NCI-H187 (cell line): ENCODE measurements at regions not wholly inside any gene's neighbourhood (a gene's known extent, or its start where the extent isn't known, plus 50 kb on each side); places are given as distances from the start of the nearest gene placed in this dataset.
"Not testable (repeated sequence)": the region's sequence is repeated elsewhere in the genome, so short reads cannot be mapped to it uniquely, and the experiment has no call there.

Experiments used
- DNase-seq, 2 experiments: peaks; one replicate each; lab custom pipeline; 2025; lab: John Stamatoyannopoulos, UW

DNA sequence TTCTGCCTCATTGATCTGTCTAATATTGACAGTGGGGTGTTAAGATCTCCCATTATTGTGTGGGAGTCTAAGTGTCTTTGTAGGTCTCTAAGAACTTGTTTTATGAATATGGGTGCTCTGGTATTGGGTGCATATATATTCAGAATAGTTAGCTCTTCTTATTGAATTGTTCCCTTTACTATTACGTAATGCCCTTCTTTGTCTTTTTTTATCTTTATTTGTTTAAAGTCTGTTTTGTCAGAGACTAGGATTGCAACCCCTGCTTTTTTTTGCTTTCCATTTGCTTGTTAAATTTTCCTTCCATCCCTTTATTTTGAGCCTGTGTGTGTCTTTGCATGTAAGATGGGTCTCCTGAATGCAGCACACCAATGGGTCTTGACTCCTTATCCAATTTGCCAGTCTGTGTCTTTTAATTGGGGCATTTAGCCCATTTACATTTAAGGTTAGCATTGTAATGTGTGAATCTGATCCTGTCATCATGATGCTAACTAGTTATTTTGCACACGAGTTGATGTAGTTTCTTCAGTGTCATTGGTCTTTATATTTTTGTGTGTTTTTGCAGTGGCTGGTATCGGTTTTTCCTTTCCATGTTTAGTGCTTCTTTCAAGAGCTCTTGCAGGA, 1126.0 kb upstream of the TMEM132C start:
- DNase-seq = not testable (repeated sequence)

DNA sequence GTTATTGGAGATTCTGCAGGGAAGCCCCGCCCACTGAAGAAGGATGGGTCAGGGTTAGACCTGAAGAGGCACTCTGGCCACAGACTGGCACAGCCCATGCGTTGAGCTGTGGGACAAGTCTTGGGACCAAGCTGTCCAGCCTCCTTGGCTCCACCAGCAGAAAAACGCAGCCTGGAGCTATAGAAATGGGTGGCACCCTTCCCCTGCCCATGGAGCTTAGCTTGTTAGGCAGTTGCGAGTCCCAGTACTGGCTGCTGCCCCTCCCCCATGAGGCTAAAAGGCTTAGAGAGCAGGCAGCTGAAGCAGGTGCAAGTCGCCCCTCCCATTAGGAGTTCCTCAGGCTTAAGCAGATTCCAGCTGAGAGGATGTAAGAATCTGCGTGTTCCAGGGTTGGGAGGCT, 1124.0 kb upstream of the TMEM132C start:
- peak in 1 of 2 experiments; percentile 75 for DNase-seq

- DNase-seq = no peak
These were observed 1122.2 kb upstream of the TMEM132C start for GRCh38 chr12:127144770-127145169.

DNA sequence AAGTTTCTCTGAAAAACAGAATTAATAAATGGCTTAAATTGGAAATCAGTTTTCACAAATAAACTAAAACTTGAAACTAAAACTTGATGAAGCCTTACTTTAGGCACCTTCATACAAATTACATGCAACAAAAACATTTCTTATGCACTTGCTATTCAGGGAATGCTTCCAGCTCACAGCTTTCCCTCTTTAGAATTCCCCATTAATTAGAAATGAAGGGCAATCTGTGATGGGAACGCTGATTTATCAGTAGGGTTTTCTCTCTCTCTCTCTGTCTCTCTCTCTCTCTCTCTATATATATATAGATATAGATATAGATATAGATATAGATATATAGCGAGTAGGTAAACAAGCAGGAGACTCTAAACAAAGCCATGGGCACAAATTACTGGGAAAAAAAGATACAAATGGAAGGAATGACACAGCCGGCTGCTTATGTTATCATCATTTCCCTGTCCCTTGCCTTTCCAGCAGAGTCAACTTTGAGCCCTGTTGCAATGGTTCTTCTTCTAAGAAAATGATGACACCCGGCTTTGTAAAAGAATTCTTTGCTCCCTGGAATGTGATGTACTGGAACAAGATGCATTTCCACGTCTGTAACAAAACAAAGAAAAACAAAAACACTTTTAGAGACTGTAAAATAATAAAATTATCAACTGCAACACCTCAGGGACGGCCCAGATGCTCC, 1121.6 kb upstream of the TMEM132C start:
- DNase-seq = no peak

DNA sequence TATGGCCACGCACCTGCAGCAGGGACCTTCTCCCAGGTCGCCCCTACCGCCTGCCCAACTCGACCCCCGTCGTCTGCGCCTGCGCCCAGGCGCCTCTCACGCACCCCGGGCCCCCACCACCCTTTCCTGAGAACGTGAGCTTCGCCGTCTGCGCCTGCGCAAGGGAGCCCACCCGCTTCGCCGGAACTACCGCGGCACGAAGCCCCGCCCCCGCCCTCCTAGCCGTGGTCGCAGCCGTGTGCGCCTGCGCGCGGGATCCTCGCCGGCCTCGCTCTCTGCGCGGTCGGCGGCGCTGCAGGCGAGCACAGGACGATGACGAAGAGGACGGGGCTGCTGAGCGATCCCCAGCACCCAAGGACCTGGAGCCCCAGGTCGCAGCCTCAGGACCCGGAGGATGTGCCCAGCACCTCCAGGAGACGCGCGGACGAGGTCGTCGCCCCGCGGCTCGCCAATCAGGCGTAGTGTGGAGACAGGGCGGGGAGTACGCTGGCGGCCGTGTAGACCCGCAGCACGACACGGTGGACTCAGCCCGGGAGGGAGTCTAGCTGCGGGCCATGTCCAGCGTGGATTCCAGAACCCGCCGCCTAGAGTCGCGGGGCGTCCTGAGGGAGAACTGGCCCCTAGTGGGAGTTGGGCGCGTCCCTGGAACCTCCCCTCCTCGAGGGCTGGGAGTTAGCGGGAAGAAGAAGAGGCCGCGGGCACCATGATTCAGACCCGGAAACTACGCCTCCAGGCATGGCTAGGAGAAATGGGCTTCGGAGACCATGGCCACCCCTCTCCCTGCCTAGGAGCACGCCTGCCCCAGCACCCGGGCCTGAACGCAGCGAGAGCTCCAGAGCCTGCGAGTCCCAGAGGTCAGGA, 1120.8 kb upstream of the TMEM132C start:
- peak; percentile 49 to 55 for DNase-seq

DNA sequence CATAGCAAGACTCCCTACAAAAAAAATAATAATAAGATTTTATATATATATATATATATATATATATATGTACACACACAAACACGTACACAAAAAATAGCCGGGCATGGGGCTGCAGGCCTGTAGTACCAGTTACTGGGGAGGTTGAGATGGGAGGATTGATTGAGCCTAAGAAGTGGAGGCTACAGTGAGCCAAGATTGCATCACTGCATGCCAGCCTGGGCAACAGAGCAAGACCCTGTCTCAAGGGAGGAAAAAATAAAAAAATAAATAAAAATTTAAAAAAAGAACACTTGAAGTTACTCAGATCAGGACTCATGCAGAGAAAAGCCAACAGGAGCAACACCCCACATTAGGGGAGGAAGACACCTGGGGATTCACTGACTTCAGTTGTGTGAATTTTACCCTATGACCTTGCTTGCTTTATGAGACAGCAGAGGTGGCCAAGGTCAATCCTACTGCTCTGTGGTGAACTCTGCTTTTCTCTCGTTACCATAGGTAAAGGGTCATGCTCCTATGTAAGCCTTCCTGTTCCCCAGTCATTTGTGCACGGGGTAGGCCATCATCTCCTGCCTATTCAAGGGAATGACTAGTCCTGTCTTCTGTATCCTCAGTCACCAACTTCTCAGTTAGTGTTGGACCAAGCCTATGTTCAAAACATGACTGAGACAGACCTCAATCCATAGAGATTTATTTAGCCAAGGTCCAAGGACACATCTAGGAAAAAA, 1119.8 kb upstream of the TMEM132C start:
- no peak for DNase-seq

DNA sequence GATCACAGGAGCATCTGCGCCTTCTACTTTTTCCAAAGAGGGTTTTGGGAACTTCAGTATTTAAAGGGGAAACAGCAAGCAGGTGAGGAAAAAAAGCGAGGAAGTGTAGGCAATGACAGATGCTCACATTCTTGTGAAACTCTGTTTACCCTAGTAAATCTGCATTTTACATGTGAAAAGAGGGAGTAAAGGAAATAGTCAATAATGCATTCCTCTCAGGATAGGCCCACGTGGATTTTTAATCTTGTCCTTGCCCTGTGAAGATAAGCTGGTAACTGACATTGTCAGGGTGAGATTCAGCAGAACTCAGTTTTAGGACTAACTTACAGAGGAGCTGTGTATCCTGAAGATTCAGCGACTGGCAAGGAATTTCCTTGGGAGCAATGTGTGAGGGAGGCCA, 1119.2 kb upstream of the TMEM132C start:
- no peak for DNase-seq

DNA sequence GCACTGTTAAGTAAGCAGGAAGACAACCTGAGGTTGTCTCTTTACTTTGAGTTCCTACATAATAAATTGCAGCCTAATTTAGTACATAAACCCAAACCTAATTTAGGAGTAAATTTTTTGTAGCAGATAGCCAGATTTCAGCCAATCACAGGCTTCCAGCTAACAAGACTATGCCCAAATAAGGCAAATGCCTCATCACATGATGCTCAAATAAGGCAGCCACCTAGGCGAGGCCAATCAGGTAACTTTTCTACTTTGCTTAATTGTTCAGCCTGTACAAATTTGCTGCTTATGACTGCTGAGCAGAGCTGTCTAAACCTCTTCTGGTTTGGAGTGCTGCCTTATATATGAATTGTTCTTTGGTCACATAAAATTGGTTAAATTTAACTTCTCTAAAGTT, 1118.7 kb upstream of the TMEM132C start:
- no peak for DNase-seq

GRCh38 chr12:127149226-127149964, 1117.6 kb upstream of the TMEM132C start:
- no peak for DNase-seq

DNA sequence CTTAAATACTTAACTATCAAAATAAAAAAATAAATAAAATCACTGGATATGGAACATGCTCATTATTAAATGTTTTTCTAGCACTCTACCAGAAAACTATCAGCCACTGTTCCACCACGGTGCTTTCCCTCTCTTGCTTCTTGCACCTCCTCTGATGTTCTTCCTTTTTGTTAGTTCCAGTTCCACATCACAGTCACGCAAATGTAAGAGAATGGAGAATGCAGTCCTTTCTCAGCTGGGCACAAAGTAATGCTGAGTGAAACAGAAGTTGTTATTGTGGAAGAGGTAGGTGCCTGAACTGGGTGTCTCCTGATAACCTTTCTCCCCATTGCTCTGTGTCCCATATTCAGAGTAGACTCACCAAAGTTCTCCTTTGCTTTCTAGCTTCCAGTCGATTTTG, 1116.9 kb upstream of the TMEM132C start:
- no peak for DNase-seq

- DNase-seq = no peak
These were observed 1116.5 kb upstream of the TMEM132C start for GRCh38 chr12:127150479-127150878.

- no peak for DNase-seq
These were observed 1116.0 kb upstream of the TMEM132C start for GRCh38 chr12:127150956-127151355.

DNA sequence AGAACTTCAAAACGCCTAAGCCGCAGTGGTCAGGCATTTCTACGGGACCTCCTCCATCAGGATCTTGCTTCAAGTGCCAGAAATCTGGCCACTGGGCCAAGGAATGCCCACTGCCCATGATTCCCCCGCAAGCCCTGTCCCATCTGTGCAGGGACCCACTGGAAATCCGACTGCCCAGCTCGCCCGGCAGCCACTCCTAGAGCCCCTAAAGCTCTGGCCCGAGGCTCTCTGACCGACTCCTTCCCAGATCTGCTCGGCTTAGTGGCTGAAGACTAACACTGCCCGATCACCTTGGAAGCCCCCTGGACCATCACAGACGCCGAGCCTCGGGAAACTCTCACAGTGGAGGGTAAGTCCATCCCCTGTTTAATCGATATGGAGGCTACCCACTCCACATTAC, 1113.0 kb upstream of the TMEM132C start:
- no peak for DNase-seq

DNA sequence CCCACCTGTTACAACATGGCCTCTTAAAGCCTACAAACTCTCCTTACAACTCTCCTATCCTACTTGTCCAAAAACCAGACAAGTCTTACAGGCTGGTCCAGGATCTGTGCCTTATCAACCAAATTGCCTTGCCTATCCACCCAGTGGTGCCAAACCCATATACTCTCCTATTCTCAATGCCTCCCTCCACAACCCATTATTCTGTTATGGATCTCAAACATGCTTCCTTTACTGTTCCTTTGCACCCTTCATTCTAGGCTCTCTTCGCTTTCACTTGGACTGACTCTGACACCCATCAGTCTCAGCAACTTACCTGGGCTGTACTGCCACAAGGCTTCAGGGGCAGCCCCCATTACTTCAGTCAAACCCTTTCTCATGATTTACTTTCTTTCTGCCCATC, 1112.1 kb upstream of the TMEM132C start:
- not testable (repeated sequence) for DNase-seq

DNA sequence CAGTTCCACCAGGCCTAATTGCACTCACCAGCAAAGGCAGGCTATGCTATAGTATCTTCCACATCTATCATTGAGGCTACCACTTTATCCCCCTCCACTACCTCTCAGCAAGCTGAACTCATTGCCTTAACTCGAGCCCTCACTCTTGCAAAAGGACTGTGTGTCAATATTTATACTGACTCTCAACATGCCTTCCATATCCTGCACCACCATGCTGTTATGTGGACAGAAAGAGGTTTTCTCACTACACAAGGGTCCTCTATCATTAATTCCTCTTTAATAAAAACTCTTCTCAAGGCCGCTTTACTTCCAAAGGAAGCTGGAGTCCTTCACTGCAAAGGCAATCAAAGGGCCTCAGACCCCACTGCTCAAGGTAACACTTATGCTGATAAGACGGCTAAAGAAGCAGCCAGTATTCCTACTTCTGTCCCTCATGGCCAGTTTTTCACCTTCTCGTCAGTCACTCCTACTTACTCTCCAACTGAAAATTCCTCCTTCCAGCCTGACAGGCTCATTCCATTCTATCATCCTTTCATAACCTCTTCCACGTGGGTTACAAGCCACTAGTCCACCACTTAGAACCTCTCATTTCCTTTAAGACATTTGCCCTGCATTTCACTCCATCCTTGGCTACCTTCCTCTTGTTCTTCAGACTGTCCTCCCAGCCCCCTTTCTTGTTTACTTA, 1110.9 kb upstream of the TMEM132C start:
- DNase-seq = not testable (repeated sequence)

DNA sequence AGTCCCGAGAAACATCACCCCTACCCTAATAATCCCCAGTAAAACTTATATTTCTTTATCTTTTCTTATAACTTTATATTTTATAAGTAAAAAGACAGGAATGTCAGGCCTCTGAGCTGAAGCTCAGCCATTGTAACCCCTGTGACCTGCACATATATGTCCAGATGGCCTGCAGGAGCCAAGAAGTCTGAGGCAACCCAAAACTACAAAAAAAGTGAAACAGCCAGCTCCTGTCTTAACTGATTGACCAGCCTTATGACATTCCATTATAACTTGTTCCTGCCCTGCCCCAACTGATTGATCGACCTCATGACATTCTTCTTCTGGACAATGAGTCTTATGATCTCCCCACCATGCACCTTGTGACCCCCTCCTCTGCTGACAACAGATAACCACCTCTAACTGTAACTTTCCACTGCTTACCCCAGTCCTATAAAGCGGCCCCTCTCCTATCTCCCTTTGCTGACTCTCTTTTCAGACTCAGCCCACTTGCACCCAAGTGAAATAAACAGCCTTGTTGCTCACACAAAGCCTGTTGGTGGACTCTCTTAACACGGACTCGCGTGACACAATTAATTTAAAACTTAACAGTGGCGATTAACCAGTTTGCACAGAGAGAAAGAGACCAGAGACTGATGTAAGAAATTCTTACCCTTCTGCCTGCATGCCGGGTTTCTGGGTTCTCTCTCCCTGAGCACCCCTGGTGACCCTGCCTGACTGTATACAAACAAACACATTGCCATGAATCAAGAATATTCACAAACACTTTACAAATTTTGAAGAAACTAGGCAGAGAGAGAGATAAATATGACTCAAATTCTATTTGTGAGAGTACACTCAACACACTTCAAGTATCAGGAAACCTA, 1109.2 kb upstream of the TMEM132C start:
- not testable (repeated sequence) for DNase-seq

- DNase-seq = no peak
These were observed 1108.4 kb upstream of the TMEM132C start for GRCh38 chr12:127158385-127159061.

DNA sequence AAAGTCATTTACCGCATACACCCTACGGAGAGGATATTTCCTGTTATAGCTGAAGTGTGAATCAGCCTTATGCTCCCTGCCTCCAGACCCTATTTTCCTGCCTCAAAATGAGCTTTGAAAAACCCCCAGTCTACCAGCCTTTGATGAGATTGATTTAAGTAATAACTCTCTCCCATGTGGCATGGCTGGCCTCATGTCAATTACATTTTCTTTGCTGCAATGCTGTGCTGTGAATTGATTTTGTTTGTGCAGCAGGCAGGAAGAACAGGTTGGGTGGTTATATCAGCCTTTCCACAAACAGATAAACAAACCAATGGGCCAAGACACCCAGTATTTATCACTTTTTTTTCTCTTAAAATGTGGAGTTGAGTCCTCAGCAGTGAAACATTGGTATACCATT, 1105.5 kb upstream of the TMEM132C start:
- DNase-seq = no peak

GRCh38 chr12:127162307-127162706, 1104.7 kb upstream of the TMEM132C start:
- no peak for DNase-seq
